ENCODE measurements at regions not wholly inside any gene's neighbourhood (a gene's known extent, or its start where the extent isn't known, plus 50 kb on each side); places are given as distances from the start of the nearest gene placed in this dataset.

DNA sequence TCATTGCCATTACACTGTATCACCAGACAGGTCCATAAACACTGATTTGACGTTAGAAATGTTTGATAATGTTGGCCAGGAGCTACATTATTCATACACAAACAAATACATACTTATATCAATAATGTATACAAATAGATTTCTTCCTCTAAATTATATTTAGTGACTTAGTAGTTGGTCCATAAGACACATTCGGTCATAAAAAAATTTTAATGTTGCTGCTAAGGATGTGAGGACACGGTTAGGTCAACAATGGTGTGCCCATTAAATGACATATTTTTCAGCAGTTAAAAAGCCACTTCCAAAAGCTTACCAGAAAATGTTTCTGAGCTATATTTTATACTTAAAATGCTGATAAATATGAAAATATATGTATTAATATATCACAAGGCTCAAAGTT is 1148.7 kb upstream of the TMEM132C start:
- in situ Hi-C loops (cut with MboI; ENCODE audit: low sequenced_read_pairs, unreplicated experiment): no loop called here
- DNase-seq (ENCODE audit: low spot score): no peak
- TF ChIP-seq, protein P1, sequence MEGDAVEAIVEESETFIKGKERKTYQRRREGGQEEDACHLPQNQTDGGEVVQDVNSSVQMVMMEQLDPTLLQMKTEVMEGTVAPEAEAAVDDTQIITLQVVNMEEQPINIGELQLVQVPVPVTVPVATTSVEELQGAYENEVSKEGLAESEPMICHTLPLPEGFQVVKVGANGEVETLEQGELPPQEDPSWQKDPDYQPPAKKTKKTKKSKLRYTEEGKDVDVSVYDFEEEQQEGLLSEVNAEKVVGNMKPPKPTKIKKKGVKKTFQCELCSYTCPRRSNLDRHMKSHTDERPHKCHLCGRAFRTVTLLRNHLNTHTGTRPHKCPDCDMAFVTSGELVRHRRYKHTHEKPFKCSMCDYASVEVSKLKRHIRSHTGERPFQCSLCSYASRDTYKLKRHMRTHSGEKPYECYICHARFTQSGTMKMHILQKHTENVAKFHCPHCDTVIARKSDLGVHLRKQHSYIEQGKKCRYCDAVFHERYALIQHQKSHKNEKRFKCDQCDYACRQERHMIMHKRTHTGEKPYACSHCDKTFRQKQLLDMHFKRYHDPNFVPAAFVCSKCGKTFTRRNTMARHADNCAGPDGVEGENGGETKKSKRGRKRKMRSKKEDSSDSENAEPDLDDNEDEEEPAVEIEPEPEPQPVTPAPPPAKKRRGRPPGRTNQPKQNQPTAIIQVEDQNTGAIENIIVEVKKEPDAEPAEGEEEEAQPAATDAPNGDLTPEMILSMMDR (IDR thresholded peaks at IDR 0.05; ENCODE audit: borderline replicate concordance, control extremely low read depth, extremely low read depth, insufficient read depth, missing control alignments): no peak

- DNase-seq (ENCODE audit: low spot score): no peak
- TF ChIP-seq, protein P1 (IDR thresholded peaks at IDR 0.05; ENCODE audit: borderline replicate concordance, control extremely low read depth, extremely low read depth, insufficient read depth, missing control alignments): no peak
- in situ Hi-C loops (cut with MboI; ENCODE audit: low sequenced_read_pairs, unreplicated experiment): no loop called here
Measured at GRCh38 chr12:127119600-127120140, 1147.3 kb upstream of the TMEM132C start.

DNA sequence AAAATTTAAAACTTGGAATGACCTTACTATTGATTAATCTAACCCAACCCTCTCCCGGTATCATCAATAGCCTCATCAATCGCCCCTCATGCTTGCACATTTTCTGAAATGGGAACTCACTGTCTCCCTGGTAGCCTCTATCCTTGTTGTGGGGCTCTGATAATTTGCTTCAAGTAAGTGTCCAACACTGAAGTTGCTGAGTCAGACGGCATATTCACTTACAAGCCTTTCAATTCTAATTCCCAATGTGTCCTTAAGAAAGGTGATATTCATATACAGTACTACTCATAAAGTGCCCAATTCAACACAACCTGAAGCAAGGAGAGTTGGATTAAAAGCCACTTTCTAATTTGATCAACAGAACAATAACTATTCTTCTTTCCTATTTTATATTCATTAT is 1146.1 kb upstream of the TMEM132C start:
- no peak for DNase-seq (ENCODE audit: low spot score)
- in situ Hi-C loops (cut with MboI; ENCODE audit: low sequenced_read_pairs, unreplicated experiment): no loop called here
- TF ChIP-seq, protein P1 (IDR thresholded peaks at IDR 0.05; ENCODE audit: borderline replicate concordance, control extremely low read depth, extremely low read depth, insufficient read depth, missing control alignments): no peak

- in situ Hi-C loops (cut with MboI; ENCODE audit: low sequenced_read_pairs, unreplicated experiment): no loop called here
- TF ChIP-seq, protein P1 (IDR thresholded peaks at IDR 0.05; ENCODE audit: borderline replicate concordance, control extremely low read depth, extremely low read depth, insufficient read depth, missing control alignments): no peak
- no peak for DNase-seq (ENCODE audit: low spot score)
Measured at GRCh38 chr12:127121494-127122084, 1145.4 kb upstream of the TMEM132C start.

DNA sequence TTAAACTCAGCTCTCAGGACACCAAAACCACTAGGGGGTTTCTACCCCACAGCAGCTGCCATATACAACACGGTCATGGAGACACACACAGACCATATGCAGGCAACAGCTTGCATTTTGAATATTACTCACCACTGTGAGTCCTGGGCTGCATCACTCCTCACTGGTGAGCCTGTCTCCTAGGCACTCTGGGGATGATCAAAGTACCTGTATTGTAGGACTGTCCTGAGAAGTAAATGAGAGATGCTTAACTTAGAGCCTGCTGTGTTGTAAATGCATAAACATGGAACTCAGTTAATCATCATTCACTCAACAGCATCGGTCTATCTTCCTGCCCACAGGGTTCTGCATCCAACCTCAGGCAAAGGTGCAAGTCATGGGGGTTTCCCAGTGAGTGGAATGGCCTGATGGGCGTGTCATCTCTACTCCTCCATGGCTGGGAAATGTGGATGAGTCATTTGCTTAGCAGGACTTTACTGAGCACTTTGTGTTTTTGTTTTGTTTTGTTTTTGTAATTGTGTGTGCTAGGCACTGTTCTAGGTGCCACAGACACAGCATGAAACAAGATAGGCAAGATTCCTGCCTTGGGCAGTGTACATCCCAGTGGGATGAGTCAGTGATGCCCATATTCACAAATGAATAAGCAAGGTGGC is 1141.2 kb upstream of the TMEM132C start:
- in situ Hi-C loops (cut with MboI; ENCODE audit: low sequenced_read_pairs, unreplicated experiment): no loop called here
- DNase-seq (ENCODE audit: low spot score): no peak
- TF ChIP-seq, protein P1 (IDR thresholded peaks at IDR 0.05; ENCODE audit: borderline replicate concordance, control extremely low read depth, extremely low read depth, insufficient read depth, missing control alignments): no peak

GRCh38 chr12:127126260-127126628 is 1140.7 kb upstream of the TMEM132C start:
- DNase-seq (ENCODE audit: low spot score): no peak
- TF ChIP-seq, protein P1 (IDR thresholded peaks at IDR 0.05; ENCODE audit: borderline replicate concordance, control extremely low read depth, extremely low read depth, insufficient read depth, missing control alignments): no peak
- in situ Hi-C loops (cut with MboI; ENCODE audit: low sequenced_read_pairs, unreplicated experiment): no loop called here

Data from GM13976 (cell line).